Smooth muscle cell (in vitro differentiated cells): ENCODE measurements at regions not wholly inside any gene's neighbourhood (a gene's known extent, or its start where the extent isn't known, plus 50 kb on each side); places are given as distances from the start of the nearest gene placed in this dataset.

ENCODE experiments used
- DNase-seq: peaks from one replicate; lab custom pipeline; 2025; ENCODE audit not compliant: unreplicated experiment; lab: John Stamatoyannopoulos, UW
- H2AFZ ChIP-seq: fragments of 200-600 bp; sonication (generic); 2 replicates; pipeline ENCODE4 v1.6.0; 2016; ENCODE audit warnings: antibody characterized with exemption, low read depth, mild to moderate bottlenecking
- H3F3A ChIP-seq: fragments of 200-600 bp; sonication (generic); 2 replicates; pipeline ENCODE4 v1.6.0; 2017; ENCODE audit warnings: antibody characterized with exemption, low read depth
- H3K27ac ChIP-seq: fragments of 200-600 bp; sonication (generic); 2 replicates; pipeline ENCODE4 v1.5.1; 2016; ENCODE audit warnings: low read depth, mild to moderate bottlenecking
- H3K27me3 ChIP-seq: fragments of 200-600 bp; sonication (generic); 2 replicates; pipeline ENCODE4 v1.6.1; 2016; ENCODE audit warnings: low read depth, mild to moderate bottlenecking
- H3K36me3 ChIP-seq: fragments of 200-600 bp; sonication (generic); 2 replicates; pipeline ENCODE4 v1.5.1; 2016; ENCODE audit warnings: low read depth
- H3K4me1 ChIP-seq: fragments of 200-600 bp; sonication (generic); 2 replicates; pipeline ENCODE4 v1.5.1; 2016; ENCODE audit warnings: low read depth
- H3K4me2 ChIP-seq: fragments of 200-600 bp; sonication (generic); 2 replicates; pipeline ENCODE4 v1.6.0; 2016; ENCODE audit warnings: mild to moderate bottlenecking
- H3K4me3 ChIP-seq: fragments of 200-600 bp; sonication (generic); 2 replicates; pipeline ENCODE4 v1.5.1; 2016; ENCODE audit warnings: mild to moderate bottlenecking
- H3K79me2 ChIP-seq: fragments of 200-600 bp; sonication (generic); 2 replicates; pipeline ENCODE4 v1.6.0; 2016; ENCODE audit warnings: low read depth, mild to moderate bottlenecking
- H3K9ac ChIP-seq: fragments of 200-600 bp; sonication (generic); 2 replicates; pipeline ENCODE4 v1.6.0; 2016; ENCODE audit warnings: low read depth
- H3K9me3 ChIP-seq: fragments of 200-600 bp; sonication (generic); replicated peaks from 2 replicates; pipeline ENCODE4 v1.5.1; 2016; ENCODE audit warnings: low read depth
- H4K20me1 ChIP-seq: fragments of 200-600 bp; sonication (generic); 2 replicates; pipeline ENCODE4 v1.6.0; 2016; ENCODE audit warnings: low read depth
- CTCF ChIP-seq: fragments of 200-600 bp; sonication (generic); IDR thresholded peaks from 2 replicates; pipeline ENCODE4 v1.5.1; 2017; ENCODE audit warnings: borderline replicate concordance, mild to moderate bottlenecking, antibody characterized with exemption; ENCODE audit not compliant: insufficient read depth, poor library complexity, severe bottlenecking
- WGBS: methylation state at CpG from one replicate; pipeline ENCODE4 v1.1.7; 2016; ENCODE audit warnings: low lambda C conversion rate; 5-methylcytosine and 5-hydroxymethylcytosine counted together

GRCh38 chr1:88013485-88013884 is 670.6 kb upstream of the PKN2 start:
- no peak overlapping the region for H3K4me3 ChIP-seq
- no peak for TF ChIP-seq CTCF
- H3K27ac ChIP-seq, result no peak overlapping the region
- DNase-seq, result no peak
- H3F3A ChIP-seq, result no peaks in the 10 kb centered on the region
- no peaks in the 10 kb centered on the region for H3K36me3 ChIP-seq
- H4K20me1 ChIP-seq, result no peaks in the 10 kb centered on the region
- no peaks in the 10 kb centered on the region for H3K79me2 ChIP-seq
- H3K4me1 ChIP-seq, result no peaks in the 10 kb centered on the region
- no peak overlapping the region for H3K4me2 ChIP-seq
- no peaks in the 10 kb centered on the region for H3K9me3 ChIP-seq
- no peaks in the 10 kb centered on the region for H3K27me3 ChIP-seq
- no peak overlapping the region for H2AFZ ChIP-seq
- no peak overlapping the region for H3K9ac ChIP-seq

GRCh38 chr1:88014131-88014530 is 669.9 kb upstream of the PKN2 start:
- no peak for TF ChIP-seq CTCF
- Histone ChIP-seq H3K9me3 (no peaks in the 10 kb centered on the region), H3K27ac (no peak overlapping the region), H3K4me3 (no peak overlapping the region), H2AFZ (no peak overlapping the region), H3K79me2 (no peaks in the 10 kb centered on the region), H3K4me2 (no peak overlapping the region), H3K36me3 (no peaks in the 10 kb centered on the region), H3K9ac (no peak overlapping the region), H3K27me3 (no peaks in the 10 kb centered on the region), H3F3A (no peaks in the 10 kb centered on the region), H4K20me1 (no peaks in the 10 kb centered on the region), H3K4me1 (no peaks in the 10 kb centered on the region)
- WGBS, result 77% methylated on average over 3 of the region's 3 CpGs
- no peak for DNase-seq

DNA sequence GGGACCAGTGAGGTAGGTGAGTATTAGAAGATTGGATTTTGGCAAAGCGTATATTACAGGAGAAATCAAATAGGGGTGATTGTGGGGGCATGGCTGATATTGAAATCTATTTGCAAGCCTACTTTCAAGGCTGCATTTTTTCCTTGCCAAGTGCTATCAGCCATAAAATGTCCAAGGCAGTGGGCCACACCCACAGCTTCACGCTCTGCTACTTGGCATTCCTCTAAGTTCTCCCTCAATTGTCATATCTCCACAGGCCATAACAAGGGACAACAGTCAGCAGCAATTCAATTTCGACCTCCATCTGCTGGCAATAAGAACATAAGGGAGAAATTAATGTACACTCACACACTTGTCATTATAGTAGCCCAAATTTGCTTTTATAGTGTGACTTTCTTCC is 667.1 kb upstream of the PKN2 start:
- Histone ChIP-seq H2AFZ (no peak overlapping the region), H3K36me3 (no peaks in the 10 kb centered on the region), H4K20me1 (no peaks in the 10 kb centered on the region), H3K27me3 (no peaks in the 10 kb centered on the region), H3F3A (no peaks in the 10 kb centered on the region), H3K9me3 (no peaks in the 10 kb centered on the region), H3K79me2 (no peaks in the 10 kb centered on the region), H3K27ac (no peak overlapping the region), H3K4me3 (no peak overlapping the region), H3K4me1 (no peaks in the 10 kb centered on the region), H3K4me2 (no peak overlapping the region), H3K9ac (no peak overlapping the region)
- 83% methylated on average over 3 of the region's 3 CpGs for WGBS
- no peak for DNase-seq
- no peak for TF ChIP-seq CTCF

DNA sequence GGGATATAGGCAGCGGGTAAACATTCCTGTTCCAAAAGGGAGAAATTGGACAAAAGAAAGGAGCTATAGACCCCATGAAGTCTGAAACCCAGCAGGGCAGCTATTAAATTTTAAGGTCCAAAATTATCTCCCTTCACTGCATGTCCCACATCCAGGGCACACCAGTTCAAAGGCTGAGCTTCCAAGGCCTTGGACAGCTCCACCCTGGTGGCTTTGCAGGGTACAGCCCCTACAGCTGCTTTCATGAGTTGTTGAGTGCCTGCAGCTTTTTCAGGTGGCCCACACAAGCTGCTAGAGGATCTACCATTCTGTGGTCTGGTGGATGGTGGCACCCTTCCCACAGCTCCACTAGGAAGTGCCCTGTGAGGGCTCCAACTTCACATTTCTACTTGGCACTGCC is 662.5 kb upstream of the PKN2 start:
- 43% methylated on average over 1 of the region's 1 CpG for WGBS
- H3K9ac ChIP-seq, result no peak overlapping the region

More for the DNA sequence above, 662.5 kb upstream of the PKN2 start:
- TF ChIP-seq CTCF, result no peak
- Histone ChIP-seq H4K20me1 (no peaks in the 10 kb centered on the region), H3K36me3 (no peaks in the 10 kb centered on the region), H3K79me2 (no peaks in the 10 kb centered on the region), H3K4me1 (no peaks in the 10 kb centered on the region), H2AFZ (no peak overlapping the region), H3K9me3 (no peaks in the 10 kb centered on the region), H3K4me3 (no peak overlapping the region), H3K27ac (no peak overlapping the region), H3K4me2 (no peak overlapping the region), H3F3A (no peaks in the 10 kb centered on the region), H3K27me3 (no peaks in the 10 kb centered on the region)
- DNase-seq, result no peak
